ENCODE measurements at regions not wholly inside any gene's neighbourhood (a gene's known extent, or its start where the extent isn't known, plus 50 kb on each side); places are given as distances from the start of the nearest gene placed in this dataset.

- Mint-ChIP-seq H3K4me3 (no peak overlapping the region), H3K27ac (no peak overlapping the region), H3K36me3 (ENCODE audit: low read depth) (no peaks in the 10 kb centered on the region), H3K4me1 (ENCODE audit: low read depth) (no peaks in the 10 kb centered on the region), H3K9me3 (peaks cover 7% of the 10 kb centered on the region), H3K27me3 (no peaks in the 10 kb centered on the region)
- no peak for ATAC-seq (ENCODE audit: poor library complexity)
- Histone ChIP-seq H3K27ac (ENCODE audit: low read depth in 1 of 2, low read length in 2 of 2) (no peak overlapping the region), H3K27me3 (ENCODE audit: control insufficient read depth in 1 of 2, insufficient read depth in 2 of 2, low read length in 2 of 2) (no peaks in the 10 kb centered on the region), H3K4me3 (ENCODE audit: low read length) (no peak overlapping the region), H3K36me3 (ENCODE audit: insufficient read depth, low read length) (no peaks in the 10 kb centered on the region), H3K9me3 (ENCODE audit: control insufficient read depth in 1 of 2, insufficient read depth in 1 of 2, low read length in 2 of 2) (peaks cover 9 to 15% of the 10 kb centered on the region in 2 experiments), H3K4me1 (ENCODE audit: insufficient read depth, low read length) (no peaks in the 10 kb centered on the region)
- CTCF ChIA-PET = no interaction called here
- DNase-seq = no peak
- intact Hi-C loops (cut with DNase I, micrococcal nuclease) = no loop called here
- POLR2A ChIA-PET = no interaction called here
- TF ChIP-seq CTCF (IDR thresholded peaks at IDR 0.05) = no peak
Measured at GRCh38 chr13:76127922-76128321, 491.8 kb downstream of the LMO7 start.

DNA sequence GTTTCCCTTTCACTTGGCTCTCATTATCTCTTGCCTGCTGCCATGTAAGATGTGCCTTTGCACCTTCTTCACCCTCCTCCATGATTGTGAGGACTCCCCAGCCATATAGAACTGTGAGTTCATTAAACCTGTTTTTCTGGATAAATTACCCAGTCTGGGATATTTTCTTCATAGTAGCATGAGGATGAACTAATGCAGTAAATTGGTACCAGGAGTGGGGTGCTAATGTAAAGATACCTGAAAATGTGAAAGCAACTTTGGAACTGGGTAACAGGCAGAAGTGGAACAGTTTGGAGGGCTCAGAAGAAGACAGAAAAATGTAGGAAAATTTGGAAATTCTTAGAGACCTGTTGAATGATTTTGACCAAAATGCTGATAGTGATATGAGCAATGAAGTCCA is 487.4 kb downstream of the LMO7 start:
- DNase-seq = no peak
- Mint-ChIP-seq H3K27ac (no peak overlapping the region), H3K9me3 (peaks cover 25% of the 10 kb centered on the region), H3K4me1 (ENCODE audit: low read depth) (no peaks in the 10 kb centered on the region), H3K27me3 (no peaks in the 10 kb centered on the region), H3K4me3 (no peak overlapping the region), H3K36me3 (ENCODE audit: low read depth) (no peaks in the 10 kb centered on the region)
- Histone ChIP-seq H3K27ac (ENCODE audit: low read depth in 1 of 2, low read length in 2 of 2) (no peak overlapping the region), H3K4me3 (ENCODE audit: low read length) (no peak overlapping the region), H3K9me3 (ENCODE audit: control insufficient read depth in 1 of 2, insufficient read depth in 1 of 2, low read length in 2 of 2) (peaks cover 9 to 15% of the 10 kb centered on the region in 2 experiments), H3K36me3 (ENCODE audit: insufficient read depth, low read length) (no peaks in the 10 kb centered on the region), H3K4me1 (ENCODE audit: insufficient read depth, low read length) (no peaks in the 10 kb centered on the region), H3K27me3 (ENCODE audit: control insufficient read depth in 1 of 2, insufficient read depth in 2 of 2, low read length in 2 of 2) (no peaks in the 10 kb centered on the region)
- ChIA-PET POLR2A (no interaction called here), CTCF (no interaction called here)
- no peak for ATAC-seq (ENCODE audit: poor library complexity)
- intact Hi-C loops (cut with DNase I, micrococcal nuclease) = no loop called here
- TF ChIP-seq CTCF (IDR thresholded peaks at IDR 0.05) = no peak

DNA sequence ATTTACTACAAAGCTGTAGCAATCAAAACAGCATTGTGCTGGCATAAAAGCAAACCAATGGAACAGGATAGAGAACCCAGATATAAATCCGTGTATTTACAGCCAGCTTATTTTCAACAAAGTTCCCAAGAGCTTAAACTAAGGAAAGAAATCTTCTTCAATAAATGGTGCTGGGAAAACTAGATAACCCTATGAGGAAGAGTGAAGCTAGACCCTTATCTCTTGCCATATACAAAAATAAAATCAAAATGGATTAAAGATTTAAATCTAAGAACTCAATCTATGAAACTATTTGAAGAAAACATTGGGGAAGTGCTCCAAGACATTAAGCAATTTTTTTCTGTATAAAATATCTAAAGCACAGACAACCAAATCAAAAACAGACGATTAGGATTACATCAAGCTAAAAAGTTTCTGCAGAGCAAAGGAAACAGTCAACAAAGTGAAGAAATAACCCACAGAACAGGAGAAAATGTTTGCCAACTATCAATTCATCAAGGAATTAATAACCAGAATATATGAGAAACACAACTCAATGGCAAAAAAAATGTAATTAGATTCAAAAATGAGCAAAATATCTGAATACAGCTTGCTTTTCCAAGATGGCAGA is 480.7 kb downstream of the LMO7 start:
- no peak for DNase-seq

More for the DNA sequence above, 480.7 kb downstream of the LMO7 start:
- TF ChIP-seq CTCF (IDR thresholded peaks at IDR 0.05) = no peak
- Mint-ChIP-seq H3K4me3 (no peak overlapping the region), H3K36me3 (ENCODE audit: low read depth) (no peaks in the 10 kb centered on the region), H3K9me3 (peaks cover 13% of the 10 kb centered on the region), H3K27ac (no peak overlapping the region), H3K27me3 (no peaks in the 10 kb centered on the region), H3K4me1 (ENCODE audit: low read depth) (no peaks in the 10 kb centered on the region)
- no peaks in the 10 kb centered on the region for H3K36me3 ChIP-seq (ENCODE audit: insufficient read depth, low read length)
- CTCF ChIA-PET = no interaction called here
- no peaks in the 10 kb centered on the region for H3K4me1 ChIP-seq (ENCODE audit: insufficient read depth, low read length)
- H3K9me3 ChIP-seq (ENCODE audit: control insufficient read depth in 1 of 2, insufficient read depth in 1 of 2, low read length in 2 of 2) = peaks cover 0 to 4% of the 10 kb centered on the region in 2 experiments
- intact Hi-C loops (cut with DNase I, micrococcal nuclease) = no loop called here
- no peak overlapping the region for H3K27ac ChIP-seq (ENCODE audit: low read depth in 1 of 2, low read length in 2 of 2)
- POLR2A ChIA-PET = no interaction called here
- ATAC-seq (ENCODE audit: poor library complexity) = no peak
- no peaks in the 10 kb centered on the region for H3K27me3 ChIP-seq (ENCODE audit: control insufficient read depth in 1 of 2, insufficient read depth in 2 of 2, low read length in 2 of 2)
- no peak overlapping the region for H3K4me3 ChIP-seq (ENCODE audit: low read length)
